Skin epidermis (tissue), 12 donors: ENCODE measurements at regions not wholly inside any gene's neighbourhood (a gene's known extent, or its start where the extent isn't known, plus 50 kb on each side); places are given as distances from the start of the nearest gene placed in this dataset.
A peak's percentile ranks its signal among the peaks of the same experiment; 100 is the strongest.

ENCODE experiments used
- H3K27ac ChIP-seq, 21 experiments: fragments of 200-600 bp; sonication (generic) in 11 of 21; one replicate each; pipeline ENCODE4 v1.5.0; 2020; ENCODE audit warnings: mild to moderate bottlenecking in 3 of 21, inconsistent platforms in 2 of 21, moderate library complexity in 2 of 21
- H3K4me3 ChIP-seq, 7 experiments: fragments of 200-600 bp; sonication (generic) in 2 of 7; one replicate each; pipeline ENCODE4 v1.5.0; 2020; ENCODE audit warnings: inconsistent platforms in 2 of 7, mild to moderate bottlenecking in 2 of 7, moderate library complexity in 1 of 7

DNA sequence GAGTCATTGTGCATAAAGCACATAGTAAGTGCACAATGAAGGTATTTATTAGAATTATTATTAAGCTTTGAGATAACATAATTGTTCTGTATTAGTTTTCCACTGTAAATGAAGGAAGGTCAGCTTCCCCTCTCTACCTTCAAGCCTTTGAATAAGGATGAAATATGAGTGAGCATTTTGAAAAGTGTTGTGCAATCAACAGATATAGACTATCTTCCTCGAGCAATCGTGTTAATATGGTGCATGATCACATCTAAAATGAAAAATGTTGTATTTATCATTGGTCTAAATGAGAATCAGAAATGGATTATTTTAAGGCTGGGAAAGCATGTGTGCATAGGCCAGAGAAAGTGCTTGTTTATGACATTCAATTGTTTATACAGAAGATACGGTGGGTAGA, 1474.6 kb upstream of the TENM3 start:
- Histone ChIP-seq H3K4me3 (no peak overlapping the region), H3K27ac (no peak overlapping the region)

DNA sequence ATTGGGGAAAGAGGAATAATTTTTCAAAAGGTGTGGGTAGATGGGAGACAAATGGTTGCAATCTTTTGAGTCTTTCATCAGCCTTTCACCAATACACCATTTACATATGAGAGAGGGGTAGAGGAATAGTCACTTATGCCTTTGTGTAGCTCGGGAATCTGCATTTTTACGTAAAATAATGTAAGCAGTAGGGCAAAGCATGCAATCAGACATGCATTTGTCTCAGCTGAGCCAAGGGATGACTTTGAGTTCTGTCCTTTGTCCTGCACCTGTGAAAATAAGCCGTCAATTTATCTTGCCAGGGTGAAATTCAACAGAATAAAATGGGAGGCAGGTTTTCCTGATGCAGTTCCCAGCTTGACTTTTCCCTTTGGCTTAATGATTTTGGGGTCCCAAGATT, 1473.4 kb upstream of the TENM3 start:
- Histone ChIP-seq H3K27ac (no peak overlapping the region), H3K4me3 (no peak overlapping the region)

DNA sequence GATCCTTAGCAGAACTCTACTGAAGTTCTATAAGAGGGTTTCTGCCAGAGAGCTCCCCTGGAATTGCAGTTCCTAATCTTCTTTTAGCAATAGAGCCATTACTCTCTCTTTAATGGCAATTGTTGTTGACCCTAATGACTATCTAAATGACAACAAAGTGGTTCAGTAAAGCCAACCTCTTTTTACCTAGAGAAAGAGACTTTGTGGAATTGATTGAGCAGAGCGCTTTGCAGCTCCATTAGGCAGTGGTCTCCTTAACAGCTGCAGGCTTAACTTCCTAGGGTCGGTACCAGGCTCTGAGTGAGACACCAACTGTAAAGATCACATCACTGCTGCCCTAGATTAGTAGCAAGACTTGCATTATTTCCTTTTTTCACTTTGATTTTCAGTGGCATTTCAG, 1472.9 kb upstream of the TENM3 start:
- Histone ChIP-seq H3K27ac (no peak overlapping the region), H3K4me3 (no peak overlapping the region)

DNA sequence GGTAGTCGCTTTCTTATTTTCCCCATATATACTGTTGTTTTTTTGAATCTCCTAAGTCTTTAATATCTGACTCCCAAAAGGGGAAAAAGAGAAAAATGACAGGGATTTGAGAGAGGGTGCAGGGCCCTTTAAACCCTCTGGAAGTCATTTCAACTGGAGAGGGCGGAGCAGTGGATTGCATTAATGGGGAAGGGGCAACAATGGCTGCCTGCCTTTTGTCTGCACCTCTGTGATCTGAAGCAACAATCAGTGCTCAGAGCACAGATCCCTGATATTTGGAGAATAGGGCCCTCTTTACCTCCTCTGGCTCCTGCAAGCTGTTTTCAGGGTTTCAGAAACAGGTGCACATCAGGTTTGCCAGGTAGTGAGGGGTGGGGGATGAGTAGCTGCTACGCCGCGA, 1458.3 kb upstream of the TENM3 start:
- Histone ChIP-seq H3K4me3 (no peak overlapping the region), H3K27ac (no peak overlapping the region)

DNA sequence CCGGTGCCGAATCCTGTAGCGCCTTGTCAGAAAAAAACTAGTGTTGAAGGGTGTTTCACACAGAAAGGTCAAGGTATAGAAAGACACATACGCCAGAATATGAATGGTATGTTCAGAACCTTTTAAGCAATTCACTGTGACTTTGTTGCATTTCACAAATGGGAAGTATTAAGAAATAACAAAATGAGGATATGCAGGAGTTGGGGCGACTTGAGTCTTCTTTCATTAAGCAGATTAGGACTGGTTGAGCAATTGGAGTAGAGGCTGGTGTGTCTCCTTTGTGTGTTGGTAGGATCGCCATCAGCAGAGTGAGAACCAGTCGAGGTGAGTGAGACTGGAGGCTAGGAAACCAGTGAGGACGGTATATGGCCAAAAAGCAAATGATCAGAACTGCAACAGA, 1454.5 kb upstream of the TENM3 start:
- H3K27ac ChIP-seq: no peak overlapping the region
- no peak overlapping the region for H3K4me3 ChIP-seq

DNA sequence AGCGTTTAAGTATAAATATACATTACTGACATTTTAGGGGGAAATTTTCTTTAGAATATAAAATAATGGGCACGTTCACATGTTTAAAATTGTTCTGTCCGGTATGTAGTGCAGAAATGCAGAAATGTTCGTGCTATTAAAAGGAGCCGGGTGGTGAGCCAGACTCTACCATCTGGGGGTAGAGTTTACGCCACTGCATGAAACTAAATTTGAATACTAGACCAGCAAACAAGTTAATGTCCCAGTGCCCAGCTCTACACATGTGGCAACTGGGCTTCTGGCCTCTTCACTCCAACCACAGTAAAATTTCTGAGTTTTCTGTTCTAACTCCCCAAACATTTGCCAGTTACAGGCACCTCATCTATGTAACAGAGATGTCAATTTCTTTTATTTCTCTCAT, 1453.3 kb upstream of the TENM3 start:
- Histone ChIP-seq H3K27ac (no peak overlapping the region), H3K4me3 (no peak overlapping the region)

DNA sequence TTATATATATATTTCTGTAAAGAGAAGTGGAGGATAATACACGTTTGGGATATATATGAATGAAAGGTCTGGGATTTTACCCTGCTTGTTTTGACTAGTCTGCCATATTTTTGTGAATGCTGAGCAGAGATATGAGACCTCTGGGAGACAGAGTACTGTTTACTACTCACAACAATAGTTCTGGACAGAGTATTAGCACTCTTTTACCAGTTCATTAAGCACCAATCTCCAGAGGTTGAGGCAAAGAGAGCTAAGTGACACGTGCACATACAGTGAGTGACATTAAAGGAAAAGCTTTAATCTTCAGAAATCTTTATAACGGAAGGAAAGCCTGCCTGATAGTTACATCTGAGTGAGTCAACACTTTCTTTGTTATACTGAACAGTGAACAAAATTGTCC, 1452.7 kb upstream of the TENM3 start:
- Histone ChIP-seq H3K27ac (no peak overlapping the region), H3K4me3 (no peak overlapping the region)

DNA sequence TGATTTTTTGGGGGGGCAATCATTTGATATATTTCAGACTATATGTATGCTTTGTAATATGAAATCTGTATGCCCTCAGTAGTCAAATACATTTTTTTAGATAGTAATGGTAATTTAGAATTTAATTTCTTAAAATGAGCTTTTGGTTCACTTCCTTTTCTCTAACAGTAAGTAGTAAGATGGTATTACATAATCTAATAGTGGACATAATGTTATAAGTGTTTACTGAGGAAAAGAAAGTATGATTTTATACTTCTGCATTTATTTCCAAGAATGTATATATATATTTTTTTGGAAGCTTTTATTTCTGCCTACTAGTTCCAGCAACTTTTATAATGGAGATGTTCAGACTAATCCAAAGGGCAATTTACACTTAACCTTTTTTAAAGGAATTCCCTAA, 1450.7 kb upstream of the TENM3 start:
- H3K27ac ChIP-seq: no peak overlapping the region
- H3K4me3 ChIP-seq: no peak overlapping the region

DNA sequence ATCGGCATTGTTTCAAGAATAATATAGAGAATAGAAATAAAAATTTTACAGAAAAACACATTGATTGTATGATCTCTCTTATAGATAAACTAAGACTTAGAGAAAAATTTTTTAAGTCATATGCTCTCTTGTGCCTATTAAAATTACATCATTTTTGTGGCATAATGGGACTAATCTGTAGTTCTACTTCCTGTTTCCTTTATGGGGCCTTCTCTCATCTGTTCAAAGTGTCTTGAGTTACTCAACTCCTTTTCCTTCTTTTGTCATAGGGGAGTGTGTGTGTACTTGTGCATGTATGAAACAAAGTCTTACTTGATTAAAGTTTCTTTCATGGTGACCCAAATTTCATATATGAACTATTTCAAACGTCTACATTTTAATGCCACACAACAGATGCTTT, 1448.9 kb upstream of the TENM3 start:
- no peak overlapping the region for H3K27ac ChIP-seq
- no peak overlapping the region for H3K4me3 ChIP-seq

DNA sequence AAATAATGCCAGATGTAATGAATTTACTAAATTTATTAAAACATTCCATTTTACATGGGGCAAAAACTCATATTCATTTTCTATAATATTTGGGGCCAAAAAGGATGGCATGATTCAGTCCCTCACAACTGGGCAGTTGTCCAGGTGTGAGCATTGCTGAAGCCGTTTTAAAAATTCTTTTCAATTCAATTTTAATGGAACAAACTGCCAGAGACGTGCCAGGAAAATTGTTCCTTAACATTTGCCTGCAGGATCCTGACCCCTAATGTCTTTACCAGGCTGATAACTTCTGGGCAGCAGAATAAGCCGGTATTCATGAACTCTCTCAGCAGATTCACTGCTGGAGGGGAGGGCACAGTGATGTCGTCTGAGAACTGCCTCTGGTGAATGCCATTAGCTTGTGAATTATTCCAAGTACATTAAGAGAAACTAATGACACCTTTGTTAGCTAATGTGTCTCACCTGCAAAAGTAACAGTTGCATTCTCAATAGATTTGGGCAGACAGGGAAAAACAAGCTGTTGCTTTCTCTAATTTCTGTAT, 1445.1 kb upstream of the TENM3 start:
- no peak overlapping the region for H3K27ac ChIP-seq

DNA sequence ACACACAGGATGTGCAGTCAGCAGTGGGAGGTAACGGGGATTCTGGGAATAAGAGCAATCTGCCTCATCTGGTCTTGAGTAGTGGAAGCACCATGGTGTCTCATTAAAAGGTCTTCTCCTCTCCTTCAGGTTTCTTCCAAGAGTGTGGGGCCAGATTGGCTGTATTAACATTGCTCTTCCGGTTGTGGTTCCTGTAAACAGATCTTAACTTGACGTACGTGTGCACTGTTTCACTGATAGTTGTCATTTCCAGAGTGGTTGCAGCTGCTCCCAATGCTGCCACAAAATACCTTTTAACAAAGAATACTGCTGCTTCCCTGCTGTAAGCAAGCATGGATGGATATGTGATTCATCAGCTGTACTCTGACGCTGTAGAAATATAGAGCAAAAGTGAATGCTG, 1443.4 kb upstream of the TENM3 start:
- no peak overlapping the region for H3K4me3 ChIP-seq
- no peak overlapping the region for H3K27ac ChIP-seq

More for the DNA sequence above, 1445.1 kb upstream of the TENM3 start:
- no peak overlapping the region for H3K4me3 ChIP-seq

DNA sequence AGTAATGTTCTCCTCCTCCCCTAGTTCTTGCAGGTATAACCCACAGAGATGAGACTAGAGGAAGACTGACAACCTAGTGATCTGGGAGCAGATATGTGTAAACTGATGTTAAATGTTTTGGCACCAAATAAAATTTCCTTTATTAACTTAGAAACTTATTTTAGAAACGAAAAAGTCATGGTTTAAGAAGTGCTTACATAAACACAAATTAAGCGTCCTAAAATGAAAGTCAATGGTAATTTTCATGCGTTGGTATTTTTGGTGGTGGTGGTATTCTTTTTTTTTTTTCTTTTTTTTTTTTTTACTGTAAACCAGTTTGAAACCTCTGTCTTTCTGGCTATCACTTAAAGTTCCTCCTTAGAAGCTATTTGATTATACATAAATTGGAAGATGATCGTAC, 1438.1 kb upstream of the TENM3 start:
- Histone ChIP-seq H3K27ac (no peak overlapping the region), H3K4me3 (no peak overlapping the region)

DNA sequence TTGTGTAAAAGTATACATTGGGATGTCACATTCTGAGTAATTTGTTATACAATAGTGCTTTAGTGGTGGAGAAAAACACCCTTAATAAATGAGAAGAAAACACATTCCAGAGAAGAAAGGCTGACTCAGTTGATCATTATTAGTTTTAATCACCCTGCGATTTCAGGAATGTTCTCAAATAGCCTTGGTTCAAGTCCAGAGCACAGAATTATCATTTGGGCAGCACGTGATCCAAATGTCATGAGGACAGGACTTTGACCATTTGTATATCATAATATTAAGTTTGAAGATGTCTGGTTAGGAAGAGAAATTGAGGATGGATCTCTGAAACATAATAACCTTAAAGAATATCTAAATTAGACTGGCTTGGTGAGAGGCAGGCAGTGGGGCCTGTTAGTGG, 1434.3 kb upstream of the TENM3 start:
- H3K4me3 ChIP-seq: no peak overlapping the region
- no peak overlapping the region for H3K27ac ChIP-seq

DNA sequence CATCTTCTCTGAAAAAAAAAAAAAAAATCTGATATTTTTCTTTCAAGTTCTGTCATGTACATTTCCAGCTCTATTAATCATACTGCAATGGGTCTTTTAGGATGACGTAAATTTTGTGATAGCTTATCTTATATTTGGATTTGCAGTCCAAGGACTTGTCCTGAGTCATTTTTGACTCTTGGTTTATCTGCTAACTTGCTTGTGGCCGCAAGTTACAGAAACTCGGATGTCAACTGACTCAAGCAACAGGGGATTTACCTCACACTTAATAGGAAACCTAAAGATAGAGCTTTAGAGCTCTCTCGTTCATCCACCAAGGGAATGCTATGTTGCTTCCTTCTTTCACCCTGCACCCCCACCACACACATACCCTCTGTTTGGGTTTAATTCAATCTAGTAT, 1433.8 kb upstream of the TENM3 start:
- Histone ChIP-seq H3K4me3 (no peak overlapping the region), H3K27ac (no peak overlapping the region)

DNA sequence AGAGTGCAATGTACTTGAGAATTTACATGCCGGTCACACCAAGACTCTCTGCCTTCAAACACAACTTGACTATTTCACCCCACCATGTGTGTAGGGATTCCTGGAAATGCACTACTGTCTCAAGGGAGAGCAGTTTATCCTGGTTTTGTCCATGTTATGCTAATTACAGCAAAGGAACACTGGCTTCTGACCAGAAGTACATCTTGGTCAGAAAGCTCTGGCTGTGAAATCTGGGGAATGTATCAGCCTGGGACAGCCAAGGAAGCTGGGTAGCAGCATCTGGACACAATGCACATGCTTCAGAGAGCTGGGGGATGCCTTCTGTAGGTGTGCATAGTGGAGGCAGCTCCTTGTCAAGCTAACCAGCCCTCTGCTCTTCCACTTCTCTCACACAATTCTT, 1432.6 kb upstream of the TENM3 start:
- Histone ChIP-seq H3K27ac (no peak overlapping the region), H3K4me3 (no peak overlapping the region)

DNA sequence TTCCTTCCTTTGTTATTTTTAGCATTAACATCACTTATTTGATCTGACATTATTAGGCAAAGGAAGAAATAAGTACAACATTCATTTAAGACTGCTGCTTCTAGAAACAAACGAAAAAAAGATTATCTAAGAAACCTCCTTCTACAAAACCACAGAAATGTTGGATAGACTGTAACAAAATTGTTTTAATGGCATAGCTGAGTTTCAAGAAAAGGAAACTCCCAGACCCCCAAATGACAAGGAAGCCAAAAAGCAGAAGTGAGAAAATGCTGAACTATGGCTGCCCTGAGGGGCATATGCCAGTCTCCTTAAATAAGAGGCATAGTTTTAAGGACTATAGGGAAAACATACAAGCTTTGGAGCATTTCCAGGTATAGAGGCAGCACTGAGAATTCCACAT, 1431.6 kb upstream of the TENM3 start:
- Histone ChIP-seq H3K27ac (no peak overlapping the region), H3K4me3 (no peak overlapping the region)

DNA sequence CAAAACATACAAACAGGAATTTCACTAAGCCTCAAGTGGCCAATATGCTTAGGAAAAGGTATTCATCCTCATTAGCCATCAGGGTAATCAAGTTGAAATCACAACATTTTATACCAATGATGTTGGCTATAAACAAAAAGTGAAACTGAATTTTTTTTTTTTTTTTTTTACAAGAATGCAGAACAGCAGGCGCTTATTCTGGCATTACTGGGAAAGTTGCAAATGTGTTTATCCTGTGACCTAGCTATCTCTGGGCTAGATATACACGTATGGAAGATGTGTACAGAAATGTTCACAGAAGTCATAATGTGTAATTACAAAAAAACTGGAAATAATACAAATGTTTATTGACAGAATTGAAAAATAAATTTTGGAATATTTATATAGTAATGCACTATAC, 1430.4 kb upstream of the TENM3 start:
- no peak overlapping the region for H3K27ac ChIP-seq
- no peak overlapping the region for H3K4me3 ChIP-seq

DNA sequence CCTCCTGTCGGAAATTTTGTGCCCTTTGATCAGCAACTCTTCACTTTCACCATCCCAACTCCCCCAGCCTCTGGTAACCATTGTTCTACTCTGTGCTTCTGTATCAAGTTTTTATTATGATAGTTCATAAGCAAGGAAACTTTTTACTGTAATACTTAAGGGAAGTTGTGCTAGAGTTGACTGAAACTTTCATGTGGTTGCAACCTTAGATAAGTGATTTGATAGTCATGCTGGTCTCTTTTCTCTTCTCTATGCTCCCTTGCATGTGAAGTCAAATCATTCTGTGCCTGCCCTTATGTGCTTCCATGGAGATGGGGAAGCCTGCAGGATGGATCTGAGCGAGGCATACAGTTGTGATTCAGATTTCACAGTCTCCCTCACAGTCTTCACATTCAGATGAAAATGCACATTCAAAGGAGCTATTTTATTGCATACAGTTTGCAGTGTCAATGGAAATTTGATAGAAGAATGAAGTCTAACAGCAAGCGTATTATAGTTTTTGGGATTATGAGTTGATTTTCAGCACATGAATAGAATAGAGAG, 1428.3 kb upstream of the TENM3 start:
- Histone ChIP-seq H3K4me3 (no peak overlapping the region), H3K27ac (no peak overlapping the region)

DNA sequence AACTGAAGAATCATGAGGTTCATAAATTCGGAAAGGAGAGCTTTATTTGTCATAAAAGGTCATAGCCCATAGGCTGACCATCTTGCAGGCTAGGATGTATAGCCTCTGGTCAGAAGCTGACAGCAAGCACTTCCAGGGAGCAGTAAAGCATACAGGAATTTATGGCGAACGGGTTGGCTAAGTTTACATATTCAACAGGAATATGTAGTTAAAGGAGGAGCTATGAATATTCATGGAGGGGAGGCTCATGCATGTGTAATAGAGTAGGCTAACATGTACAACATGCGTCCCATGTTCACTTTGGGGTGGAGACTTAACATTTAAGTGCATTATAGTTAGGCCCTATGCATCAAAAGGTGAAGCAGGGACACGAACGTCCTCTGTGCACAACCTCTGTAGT, 1425.7 kb upstream of the TENM3 start:
- H3K27ac ChIP-seq: no peak overlapping the region

DNA sequence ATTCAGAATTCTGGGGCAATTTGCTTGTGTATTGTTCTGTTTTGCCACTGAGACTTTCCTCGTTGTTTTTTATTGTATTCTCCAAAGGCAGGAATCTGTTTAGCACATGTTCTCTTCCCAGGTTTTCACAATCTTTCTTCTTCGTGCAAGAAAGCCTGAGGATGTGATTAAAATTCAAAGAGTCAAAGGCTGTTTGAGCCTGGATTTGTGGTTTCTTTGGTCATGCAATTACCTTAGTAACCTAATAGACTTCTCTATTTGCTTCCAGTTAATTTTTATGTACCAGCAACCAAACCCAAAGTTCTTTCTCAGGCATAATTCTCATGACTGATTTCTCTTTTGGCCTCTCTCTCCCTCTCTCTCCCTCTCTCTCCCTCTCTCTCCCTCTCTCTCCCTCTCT, 1420.1 kb upstream of the TENM3 start:
- no peak overlapping the region for H3K4me3 ChIP-seq
- no peak overlapping the region for H3K27ac ChIP-seq

More for the DNA sequence above, 1425.7 kb upstream of the TENM3 start:
- H3K4me3 ChIP-seq: no peak overlapping the region

DNA sequence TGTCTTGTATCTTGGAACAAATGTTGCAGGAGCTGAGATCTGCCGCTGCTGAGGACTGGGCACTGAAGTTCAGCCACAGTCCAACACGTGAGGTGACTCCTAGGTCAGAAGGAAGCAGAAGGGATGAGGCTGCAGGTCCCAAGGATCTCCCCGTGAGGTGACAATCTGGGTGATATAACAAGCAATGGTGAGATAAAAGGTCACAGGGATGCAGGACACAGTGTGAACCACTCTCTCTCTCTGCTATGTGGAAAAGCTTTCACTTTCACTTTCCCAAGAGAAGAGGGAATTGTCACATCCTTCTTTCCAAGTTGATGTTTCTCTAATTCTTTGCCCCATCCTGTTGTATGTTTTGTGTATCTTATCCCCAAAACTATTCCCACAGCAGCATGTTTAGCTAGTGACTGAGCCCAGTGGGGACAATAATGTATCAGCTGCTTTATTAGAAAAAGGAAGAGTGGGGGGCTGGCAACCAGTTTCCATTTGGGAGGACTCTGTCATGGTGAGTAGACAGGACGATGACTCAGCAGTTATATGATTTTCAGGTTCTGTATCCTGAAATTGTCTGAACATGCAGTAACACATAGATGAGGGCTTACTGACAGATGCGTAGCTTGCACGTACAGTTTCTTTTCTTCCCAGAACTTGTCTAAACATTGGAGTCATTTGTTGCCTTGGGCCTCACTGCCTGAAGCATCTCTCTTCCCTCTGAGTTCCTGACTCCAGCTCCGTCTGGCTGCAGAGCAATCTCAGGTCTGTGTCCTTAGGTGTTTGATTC, 1415.8 kb upstream of the TENM3 start:
- Histone ChIP-seq H3K27ac (peak overlapping the region in 1 of 21 experiments; percentile 63), H3K4me3 (peak overlapping the region in 1 of 7 experiments; percentile 19)
